H7 (cell line): ENCODE measurements at regions not wholly inside any gene's neighbourhood (a gene's known extent, or its start where the extent isn't known, plus 50 kb on each side); places are given as distances from the start of the nearest gene placed in this dataset.
"Not testable (repeated sequence)": the region's sequence is repeated elsewhere in the genome, so short reads cannot be mapped to it uniquely, and the experiment has no call there.

Source experiments
- DNase-seq: peaks from one replicate; pipeline ENCODE4 v3.0.0; 2012
- H3K27me3 ChIP-seq: 2 replicates; pipeline ENCODE4 v1.6.0; 2011; ENCODE audit warnings: mild to moderate bottlenecking, low read length; ENCODE audit not compliant: control insufficient read depth, insufficient read depth
- H3K36me3 ChIP-seq: replicated peaks from 2 replicates; pipeline ENCODE4 v1.5.1; 2011; ENCODE audit warnings: low read length; ENCODE audit not compliant: control insufficient read depth, insufficient read depth
- H3K4me3 ChIP-seq: 2 replicates; pipeline ENCODE4 v1.5.1; 2011; ENCODE audit warnings: low read depth, mild to moderate bottlenecking, control low read depth, low read length, moderate library complexity; ENCODE audit not compliant: insufficient read depth

DNA sequence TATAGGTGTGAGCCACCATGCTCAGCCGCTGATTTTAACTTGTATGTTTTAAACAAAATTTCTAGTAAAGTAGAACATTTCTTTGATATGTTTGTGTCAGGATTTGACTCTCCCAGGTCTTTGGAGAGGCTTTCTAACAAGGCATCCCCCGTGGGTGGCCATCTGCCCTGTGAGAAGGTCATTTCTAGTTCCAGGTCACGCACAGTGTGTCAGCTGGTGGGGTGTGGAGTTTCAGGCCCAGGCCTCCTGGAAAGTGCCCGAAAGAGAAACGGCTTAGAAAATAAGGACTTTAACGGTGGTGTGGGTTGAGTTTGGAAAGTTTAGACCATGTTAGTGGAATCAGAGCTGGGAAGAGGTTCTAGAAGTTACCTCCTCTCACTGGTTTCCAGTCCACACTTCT is 61.0 kb downstream of the SPDYE17 start:
- not testable (repeated sequence) for H3K27me3 ChIP-seq, H3K36me3 ChIP-seq, H3K4me3 ChIP-seq, DNase-seq

DNA sequence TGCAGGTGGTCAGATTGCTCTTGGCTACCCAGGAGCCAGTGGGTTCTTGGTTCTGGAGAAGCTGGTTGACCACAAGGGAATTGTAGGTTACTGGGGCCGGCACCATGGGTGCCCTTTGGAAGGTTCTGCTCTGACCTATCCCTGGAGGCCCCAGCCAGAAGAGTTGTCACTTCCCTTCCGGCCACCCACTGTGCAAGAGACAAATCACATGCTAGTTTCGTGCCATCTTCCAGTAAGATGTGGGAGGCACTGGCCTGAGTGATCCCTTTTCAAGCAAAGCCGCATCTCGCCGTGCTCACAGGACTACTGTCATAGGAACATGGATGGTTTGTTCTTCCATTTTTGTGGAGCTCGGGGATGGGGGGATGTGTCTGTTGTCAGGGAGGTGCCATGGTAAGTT is 62.3 kb downstream of the SPDYE17 start:
- H3K36me3 ChIP-seq, DNase-seq, H3K27me3 ChIP-seq, H3K4me3 ChIP-seq: not testable (repeated sequence)

DNA sequence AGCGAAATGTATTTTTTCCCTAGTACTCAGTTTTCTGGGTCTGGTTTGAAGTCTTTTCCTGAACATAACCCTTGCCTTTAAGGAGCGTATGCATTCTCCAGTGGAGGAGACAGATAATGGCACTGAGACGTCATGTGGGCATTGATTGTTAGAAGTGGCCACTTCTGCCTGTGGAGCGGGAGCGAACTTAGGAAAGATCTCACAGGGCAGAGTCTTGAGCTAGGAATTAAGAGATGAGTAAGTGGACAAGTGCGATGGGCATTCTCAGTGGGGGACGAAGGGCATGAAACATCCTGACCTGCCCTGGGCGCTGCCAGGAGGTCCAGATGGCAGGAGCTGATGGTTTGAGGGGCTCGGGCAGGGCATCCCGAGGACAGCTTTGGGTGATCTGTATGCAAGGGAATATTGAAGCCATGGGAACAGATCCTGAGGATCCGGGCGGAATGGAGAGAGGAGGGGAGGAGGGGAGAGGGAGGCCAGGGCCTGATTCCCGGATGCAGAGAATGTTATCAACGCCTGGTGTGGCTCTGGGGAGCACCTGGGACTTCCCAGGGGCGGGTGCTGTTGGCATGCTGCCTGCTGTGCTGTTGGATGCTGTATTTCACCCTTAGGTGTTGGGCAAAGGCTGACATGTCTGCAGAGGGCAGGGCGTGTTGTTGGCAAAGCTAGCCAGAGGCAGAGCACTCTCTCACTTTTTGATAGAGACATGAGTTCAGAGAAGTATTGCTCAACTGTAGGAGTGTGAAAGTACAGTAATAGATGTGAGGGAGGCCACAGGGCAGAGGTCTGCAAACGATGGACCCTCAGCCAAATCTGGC is 66.2 kb downstream of the SPDYE17 start:
- H3K4me3 ChIP-seq, DNase-seq, H3K36me3 ChIP-seq, H3K27me3 ChIP-seq: not testable (repeated sequence)

DNA sequence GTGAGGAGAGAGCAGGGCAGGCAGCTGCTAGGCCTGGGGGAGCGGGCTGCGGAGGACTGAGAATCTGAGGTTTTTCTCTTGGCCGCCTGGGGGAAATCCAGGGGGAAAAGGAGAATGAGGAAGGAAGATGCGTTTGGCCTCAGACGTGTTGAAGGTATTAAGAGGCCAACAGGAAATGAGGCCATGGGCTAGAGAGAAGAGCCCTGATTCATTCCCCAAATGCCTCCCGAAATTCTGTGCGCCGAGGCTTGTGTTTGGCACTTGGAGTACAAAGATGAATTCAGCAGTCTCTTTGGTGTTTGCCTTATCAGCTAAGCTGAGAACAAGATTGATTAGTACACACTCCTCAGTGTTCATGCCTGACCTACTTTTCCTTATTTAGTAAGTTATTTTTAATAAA is 68.1 kb downstream of the SPDYE17 start:
- not testable (repeated sequence) for H3K27me3 ChIP-seq, H3K4me3 ChIP-seq, DNase-seq, H3K36me3 ChIP-seq

DNA sequence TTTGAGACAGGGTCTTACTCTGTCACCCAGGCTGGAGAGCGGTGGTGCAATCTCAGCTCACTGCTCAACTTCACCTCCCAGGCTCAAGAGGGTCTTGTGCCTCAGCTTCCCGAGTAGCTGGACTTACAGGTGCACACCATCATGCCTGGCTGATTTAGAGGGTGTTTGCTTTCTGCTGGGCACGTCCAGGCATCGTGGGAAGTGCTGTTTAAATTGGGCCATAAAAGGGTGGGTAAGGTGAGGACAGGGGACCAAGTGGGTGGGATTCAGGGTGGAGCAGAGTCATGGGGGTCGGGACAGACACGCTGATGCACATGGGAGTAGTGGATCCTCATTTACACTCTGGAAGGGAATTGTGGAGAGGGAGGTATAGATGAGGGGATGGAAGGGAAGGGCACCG is 69.1 kb downstream of the SPDYE17 start:
- not testable (repeated sequence) for H3K36me3 ChIP-seq, H3K4me3 ChIP-seq, DNase-seq, H3K27me3 ChIP-seq

GRCh38 chr7:76960400-76960986 is 71.7 kb downstream of the SPDYE17 start:
- H3K4me3 ChIP-seq, H3K36me3 ChIP-seq, DNase-seq, H3K27me3 ChIP-seq: not testable (repeated sequence)

GRCh38 chr7:76959573-76960399 is 72.4 kb downstream of the SPDYE17 start:
- peak overlapping the region; percentile 17; the same call in 1 of the 2 replicates for H3K4me3 ChIP-seq
- H3K27me3 ChIP-seq, H3K36me3 ChIP-seq, DNase-seq: not testable (repeated sequence)

GRCh38 chr7:76956531-76956930 is 75.6 kb downstream of the SPDYE17 start:
- not testable (repeated sequence) for H3K27me3 ChIP-seq, H3K4me3 ChIP-seq, H3K36me3 ChIP-seq, DNase-seq

GRCh38 chr7:76955124-76955523 is 77.0 kb downstream of the SPDYE17 start:
- DNase-seq, H3K27me3 ChIP-seq, H3K36me3 ChIP-seq, H3K4me3 ChIP-seq: not testable (repeated sequence)

DNA sequence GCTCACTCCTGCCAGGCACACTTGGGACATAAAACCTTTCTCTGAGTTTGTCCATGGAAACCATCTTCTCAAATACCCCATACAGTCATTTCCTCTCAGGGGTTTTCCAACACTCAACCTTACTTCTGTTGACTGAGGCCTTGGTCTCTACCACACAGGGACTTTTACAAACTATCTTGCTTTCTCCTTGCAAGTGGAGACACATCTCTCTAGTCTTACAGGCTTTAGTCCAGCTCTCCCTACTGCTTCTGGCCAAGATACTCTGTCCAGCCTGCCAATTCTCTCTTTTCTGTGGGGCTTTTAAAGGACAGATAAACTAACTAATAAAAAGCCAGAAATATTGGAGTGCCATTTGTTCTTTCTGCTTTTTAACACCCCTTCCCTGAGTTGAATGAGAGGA is 87.6 kb downstream of the SPDYE17 start:
- not testable (repeated sequence) for H3K27me3 ChIP-seq, H3K36me3 ChIP-seq, H3K4me3 ChIP-seq, DNase-seq

DNA sequence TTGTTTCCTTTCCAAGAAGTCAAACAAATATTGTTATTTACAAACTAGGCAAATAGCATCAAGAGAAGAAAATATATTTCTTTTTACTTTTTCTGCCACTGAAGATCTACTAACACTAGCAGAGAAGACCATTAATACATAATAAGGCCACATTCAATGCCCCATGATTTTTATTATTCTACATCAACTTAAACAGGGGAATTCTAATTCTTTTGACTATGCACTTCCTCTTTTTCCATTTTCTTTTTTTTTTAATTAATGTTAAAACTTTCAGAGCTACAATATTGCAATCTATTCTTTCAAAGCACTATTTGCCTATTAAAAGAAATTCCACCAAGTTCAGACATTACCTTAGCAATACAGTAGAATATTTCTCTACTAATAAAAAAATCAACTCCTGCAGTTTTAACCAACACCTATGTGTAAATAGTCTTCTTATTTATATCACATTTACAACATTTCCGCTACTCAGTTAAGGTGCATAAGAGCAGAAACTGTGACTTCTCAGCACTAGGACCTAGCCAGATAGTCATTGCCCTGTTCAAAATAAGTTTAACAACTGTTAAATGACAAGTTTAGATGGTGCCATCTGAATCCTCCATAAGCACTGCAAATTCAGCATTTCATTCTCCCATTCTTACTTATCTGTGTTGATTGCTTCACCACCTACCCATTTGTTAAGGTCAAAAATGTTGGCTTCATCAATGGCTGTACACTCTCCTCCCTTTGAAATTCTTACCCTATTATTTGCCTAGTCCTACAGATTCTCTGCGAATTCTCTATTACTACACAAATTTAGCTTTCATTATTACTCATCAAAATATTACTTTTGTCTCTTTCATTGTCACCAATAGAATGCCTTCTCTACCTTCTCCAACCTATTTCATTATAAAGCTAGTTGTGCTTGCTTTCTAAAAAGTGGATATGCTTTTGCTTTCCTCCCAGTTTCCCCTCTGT is 90.1 kb downstream of the SPDYE17 start:
- H3K36me3 ChIP-seq, H3K27me3 ChIP-seq, DNase-seq, H3K4me3 ChIP-seq: not testable (repeated sequence)

GRCh38 chr7:76937781-76938180 is 94.4 kb downstream of the SPDYE17 start:
- DNase-seq, H3K36me3 ChIP-seq: not testable (repeated sequence)

GRCh38 chr7:76937330-76937729 is 94.8 kb downstream of the SPDYE17 start:
- not testable (repeated sequence) for DNase-seq, H3K4me3 ChIP-seq, H3K36me3 ChIP-seq, H3K27me3 ChIP-seq

More at GRCh38 chr7:76937781-76938180, 94.4 kb downstream of the SPDYE17 start:
- H3K27me3 ChIP-seq, H3K4me3 ChIP-seq: not testable (repeated sequence)

DNA sequence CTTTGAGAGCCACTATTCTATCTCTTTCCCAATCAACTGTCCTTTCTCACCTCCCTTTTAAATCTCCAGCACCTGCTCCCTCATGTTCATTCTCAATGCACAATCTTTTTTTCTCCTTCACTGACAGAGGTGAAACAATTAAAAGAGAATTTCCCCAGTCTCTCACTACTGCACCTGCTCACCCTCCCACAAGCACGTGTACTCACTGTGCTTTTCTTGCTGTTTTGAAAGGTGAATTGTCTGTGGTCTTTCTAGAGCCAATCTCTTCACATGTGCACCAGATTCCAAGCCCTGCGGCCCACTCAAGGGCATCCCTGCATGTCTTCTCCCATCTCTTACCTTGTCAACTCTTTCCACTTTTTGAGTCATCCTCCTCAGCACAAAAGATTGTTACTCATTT is 95.8 kb downstream of the SPDYE17 start:
- not testable (repeated sequence) for DNase-seq, H3K27me3 ChIP-seq, H3K36me3 ChIP-seq, H3K4me3 ChIP-seq
